ENCODE measurements at regions not wholly inside any gene's neighbourhood (a gene's known extent, or its start where the extent isn't known, plus 50 kb on each side); places are given as distances from the start of the nearest gene placed in this dataset.

GRCh38 chr20:4509825-4510522 lies 176.3 kb upstream of the PRNP start:
- no peak overlapping the region for H4K91ac ChIP-seq (ENCODE audit: insufficient read length, low read depth, low read length)

More at GRCh38 chr20:4509825-4510522, 176.3 kb upstream of the PRNP start:
- Histone ChIP-seq H2AK5ac (ENCODE audit: insufficient read length, low read length) (peak overlapping the region; percentile 21), H2BK20ac (ENCODE audit: low read depth, low read length, poor library complexity, severe bottlenecking) (no peak overlapping the region), H3K9me3 (ENCODE audit: control insufficient read depth, low read depth, low read length) (no peaks in the 10 kb centered on the region), H2BK15ac (ENCODE audit: low read depth, low read length) (no peak overlapping the region), H3K4ac (ENCODE audit: low read depth, low read length) (no peak overlapping the region), H3K56ac (ENCODE audit: insufficient read length, low read depth, low read length) (no peak overlapping the region), H3T11ph (ENCODE audit: low read length) (no peak overlapping the region), H3K79me2 (ENCODE audit: insufficient read depth, low read length) (no peaks in the 10 kb centered on the region), H3K14ac (ENCODE audit: insufficient read depth, low read length) (no peak overlapping the region), H3K9ac (ENCODE audit: extremely low read depth, insufficient read length, low read length) (no peak overlapping the region), H3K23ac (ENCODE audit: insufficient read length, low read depth, low read length) (no peak overlapping the region), H3K27ac (ENCODE audit: insufficient read length, low read depth, low read length) (no peak overlapping the region), H3K79me1 (ENCODE audit: insufficient read depth, low read depth, low read length, poor library complexity, severe bottlenecking) (no peaks in the 10 kb centered on the region), H4K5ac (ENCODE audit: insufficient read length, low read depth, low read length) (no peak overlapping the region), H3K4me1 (ENCODE audit: insufficient read depth, low read length) (peaks cover 9% of the 10 kb centered on the region; the same call in 1 of the 2 replicates), H3K4me2 (ENCODE audit: insufficient read depth, insufficient read length, low read length) (no peak overlapping the region), H3K23me2 (ENCODE audit: insufficient read length, low read depth, low read length, poor library complexity, severe bottlenecking) (no peaks in the 10 kb centered on the region), H3K27me3 (ENCODE audit: insufficient read depth, low read length) (no peaks in the 10 kb centered on the region), H3K18ac (ENCODE audit: insufficient read length, low read depth, low read length) (no peak overlapping the region), H2BK12ac (ENCODE audit: insufficient read length, low read depth, low read length) (no peak overlapping the region), H2BK120ac (ENCODE audit: low read depth, low read length, poor library complexity, severe bottlenecking) (no peak overlapping the region), H4K8ac (replicated peaks; ENCODE audit: insufficient read length, low read depth, low read length) (peak overlapping the region; percentile 67), H2BK5ac (ENCODE audit: insufficient read length, low read length) (no peak overlapping the region), H2AFZ (ENCODE audit: low read length) (no peak overlapping the region), H4K20me1 (ENCODE audit: control insufficient read depth, insufficient read depth, insufficient read length) (no peaks in the 10 kb centered on the region)
- no CpG with 5 or more reads among the region's 3 CpGs for WGBS (ENCODE audit: extremely low coverage, insufficient read length, low lambda C conversion rate)
- Mint-ChIP-seq H3K4me1 (peaks cover 35 to 37% of the 10 kb centered on the region in 2 experiments), H3K4me3 (no peak overlapping the region), H3K9me3 (peaks cover 22% of the 10 kb centered on the region in 2 experiments), H3K27me3 (ENCODE audit: low read depth) (no peaks in the 10 kb centered on the region), H3K27ac (no peak overlapping the region; a peak in 1 of 7 replicates), H3K36me3 (ENCODE audit: insufficient read depth in 1 of 3, low read depth in 3 of 3) (peaks cover 3 to 25% (median 17%) of the 10 kb centered on the region in 3 experiments; a peak in 6 of 7 replicates)
- no peak for TF ChIP-seq CTCF (conservative IDR thresholded peaks at IDR 0.05)
- no peak for DNase-seq

Measured in H9 (cell line).